Upper lobe of right lung (tissue), 1 donor: ENCODE measurements at regions not wholly inside any gene's neighbourhood (a gene's known extent, or its start where the extent isn't known, plus 50 kb on each side); places are given as distances from the start of the nearest gene placed in this dataset.

Experiments
- ATAC-seq: fragments of 200-7000 bp; cut with Tn5 transposase; one replicate; pipeline ENCODE4 v1.9.1; 2020; ENCODE audit warnings: mild to moderate bottlenecking, moderate library complexity
- DNase-seq: peaks from one replicate; pipeline ENCODE4 v3.0.0-alpha.2; 2020
- H3K27ac ChIP-seq: fragments of 200-600 bp; one replicate; pipeline ENCODE4 v1.8.0; 2022
- H3K27me3 ChIP-seq: fragments of 200-600 bp; one replicate; pipeline ENCODE4 v1.8.0; 2022; ENCODE audit warnings: mild to moderate bottlenecking
- H3K36me3 ChIP-seq: fragments of 200-600 bp; one replicate; pipeline ENCODE4 v1.8.0; 2022
- H3K4me1 ChIP-seq: fragments of 200-600 bp; one replicate; pipeline ENCODE4 v1.8.0; 2022
- H3K4me3 ChIP-seq: fragments of 200-600 bp; one replicate; pipeline ENCODE4 v1.8.0; 2022; ENCODE audit warnings: mild to moderate bottlenecking
- H3K9me3 ChIP-seq: fragments of 200-600 bp; one replicate; pipeline ENCODE4 v1.8.0; 2022
- CTCF ChIP-seq: fragments of 200-600 bp; IDR thresholded peaks from one replicate; pipeline ENCODE4 v1.8.0; 2022; ENCODE audit warnings: antibody characterized with exemption
- intact Hi-C: fragments of 100-400 bp; cut with DNase I; formaldehyde crosslinking; loops from one replicate; pipeline ENCODE4 v1.11.0; 2022
- donor health status: DM: no; HTN: yes; CAD: no; lungs with severe emphysema.

- TF ChIP-seq CTCF, result no peak
- Histone ChIP-seq H3K36me3 (no peaks in the 10 kb centered on the region), H3K27ac (no peak overlapping the region)
These were observed 152.3 kb downstream of the TFCP2L1 start for GRCh38 chr2:121132762-121133107.

GRCh38 chr2:121133551-121134319 is 151.3 kb downstream of the TFCP2L1 start:
- H3K4me1 ChIP-seq, result no peaks in the 10 kb centered on the region
- TF ChIP-seq CTCF, result no peak
- H3K27ac ChIP-seq, result no peak overlapping the region
- H3K9me3 ChIP-seq, result no peaks in the 10 kb centered on the region
- no peak for ATAC-seq
- intact Hi-C loops, result no loop called here
- no peak overlapping the region for H3K4me3 ChIP-seq
- no peak for DNase-seq
- H3K27me3 ChIP-seq, result no peaks in the 10 kb centered on the region
- no peaks in the 10 kb centered on the region for H3K36me3 ChIP-seq

More at GRCh38 chr2:121132762-121133107, 152.3 kb downstream of the TFCP2L1 start:
- H3K9me3 ChIP-seq, result no peaks in the 10 kb centered on the region
- no peaks in the 10 kb centered on the region for H3K4me1 ChIP-seq
- intact Hi-C loops, result no loop called here
- no peak for DNase-seq
- no peak for ATAC-seq
- H3K27me3 ChIP-seq, result no peaks in the 10 kb centered on the region
- H3K4me3 ChIP-seq, result no peak overlapping the region

GRCh38 chr2:121134728-121135127 is 150.3 kb downstream of the TFCP2L1 start:
- Histone ChIP-seq H3K9me3 (no peaks in the 10 kb centered on the region), H3K36me3 (no peaks in the 10 kb centered on the region), H3K27me3 (no peaks in the 10 kb centered on the region), H3K27ac (no peak overlapping the region), H3K4me3 (no peak overlapping the region), H3K4me1 (no peaks in the 10 kb centered on the region)
- intact Hi-C loops, result no loop called here
- ATAC-seq (no peak), DNase-seq (no peak)
- TF ChIP-seq CTCF, result no peak

GRCh38 chr2:121135168-121135853 is 149.7 kb downstream of the TFCP2L1 start:
- TF ChIP-seq CTCF, result no peak
- ATAC-seq (no peak), DNase-seq (no peak)
- no peaks in the 10 kb centered on the region for H3K9me3 ChIP-seq
- no peak overlapping the region for H3K4me3 ChIP-seq
- no peaks in the 10 kb centered on the region for H3K4me1 ChIP-seq
- no peak overlapping the region for H3K27ac ChIP-seq
- H3K27me3 ChIP-seq, result no peaks in the 10 kb centered on the region
- H3K36me3 ChIP-seq, result no peaks in the 10 kb centered on the region
- intact Hi-C loops, result no loop called here

- H3K27me3 ChIP-seq, result no peaks in the 10 kb centered on the region
- H3K4me3 ChIP-seq, result no peak overlapping the region
- TF ChIP-seq CTCF, result no peak
- no peaks in the 10 kb centered on the region for H3K4me1 ChIP-seq
- ATAC-seq, result no peak
- no peaks in the 10 kb centered on the region for H3K9me3 ChIP-seq
- H3K36me3 ChIP-seq, result no peaks in the 10 kb centered on the region
- H3K27ac ChIP-seq, result no peak overlapping the region
- intact Hi-C loops, result no loop called here
- no peak for DNase-seq
These were observed 148.7 kb downstream of the TFCP2L1 start for GRCh38 chr2:121136323-121136722.
